ENCODE measurements at regions not wholly inside any gene's neighbourhood (a gene's known extent, or its start where the extent isn't known, plus 50 kb on each side); places are given as distances from the start of the nearest gene placed in this dataset.

DNA sequence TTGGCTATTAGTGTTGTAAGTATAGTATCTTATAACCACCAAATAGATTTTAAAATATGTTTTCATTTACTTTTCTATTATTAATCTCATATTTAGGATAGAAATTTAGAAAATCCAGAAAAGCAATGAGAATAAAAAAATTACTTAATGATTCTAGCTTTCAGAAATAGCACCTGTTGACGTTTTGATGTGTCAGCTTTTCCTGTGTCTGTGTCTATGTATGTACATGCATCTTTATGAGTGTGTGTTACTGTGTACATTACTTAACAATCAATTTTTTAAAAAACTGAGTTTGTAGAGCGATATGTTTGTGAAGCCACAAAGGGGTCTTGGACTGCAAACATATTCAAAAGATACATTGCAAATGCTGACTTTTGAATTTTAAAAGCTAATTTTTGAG lies 526.9 kb downstream of the BCKDHB start:
- BruUV-seq (replicated peaks): no TSS peak
- H3K79me2 ChIP-seq (ENCODE audit: insufficient read depth, low read length): no peaks in the 10 kb centered on the region
- no peaks in the 10 kb centered on the region for H4K20me1 ChIP-seq (ENCODE audit: insufficient read depth)
- POLR2A ChIA-PET: no interaction called here
- DNase-seq (ENCODE audit: low read depth, low spot score) (no peak), ATAC-seq (no peak)
- H2AFZ ChIP-seq (ENCODE audit: low read depth, low read length, poor library complexity, severe bottlenecking): no peak overlapping the region
- CTCF ChIA-PET: interaction anchor here (1.2 kb wide), 1 partner anchor 419 kb away, joined by 4 read pairs; no protein-coding TSS in a partner anchor
- no peaks in the 10 kb centered on the region for H3K9me3 ChIP-seq (ENCODE audit: control insufficient read depth in 1 of 2, insufficient read depth in 1 of 2, low read depth in 1 of 2, low read length in 2 of 2)
- H3K4me2 ChIP-seq (ENCODE audit: low read length): no peak overlapping the region
- intact Hi-C loops (cut with micrococcal nuclease): no loop called here
- RAD21 ChIA-PET (ENCODE audit: low non-redundant PET in 1 of 2, low total read pairs in 2 of 2, uncharacterized antibody in 2 of 2, unreplicated experiment in 2 of 2): no interaction called here
- peaks cover 3 to 6% of the 10 kb centered on the region in 2 experiments; a peak in 3 of 4 replicates for H3K4me1 ChIP-seq (ENCODE audit: control insufficient read depth in 1 of 2, insufficient read depth in 2 of 2, low read length in 2 of 2)
- no peak overlapping the region for H3K27ac ChIP-seq (ENCODE audit: low read depth, low read length)
- no peak overlapping the region for H3K4me3 ChIP-seq (replicated peaks in 1 of 2; ENCODE audit: low read depth in 1 of 2, low read length in 2 of 2)
- no peaks in the 10 kb centered on the region for H3K9me2 ChIP-seq (ENCODE audit: insufficient read depth)
- no peaks in the 10 kb centered on the region for H3K36me3 ChIP-seq (ENCODE audit: control insufficient read depth in 1 of 2, insufficient read depth in 2 of 2, low read length in 2 of 2)
- no peak for TF ChIP-seq ATF3 (IDR thresholded peaks at IDR 0.05)
- TF ChIP-seq POLR2A (IDR thresholded peaks at IDR 0.05; ENCODE audit: borderline replicate concordance, extremely low read depth, insufficient read depth, insufficient read length): no peak
- TF ChIP-seq REST (IDR thresholded peaks at IDR 0.05; ENCODE audit: low read depth): no peak
- TF ChIP-seq MAX (IDR thresholded peaks at IDR 0.05): no peak
- TF ChIP-seq SRF (IDR thresholded peaks at IDR 0.05; ENCODE audit: low read depth): no peak
- TF ChIP-seq SP1 (IDR thresholded peaks at IDR 0.05; ENCODE audit: low read depth): no peak
- TF ChIP-seq EGR1 (IDR thresholded peaks at IDR 0.05; ENCODE audit: low read depth): no peak
- no peak for TF ChIP-seq POLR2AphosphoS5 (IDR thresholded peaks at IDR 0.05; ENCODE audit: low read depth, low read length)
- TF ChIP-seq ZFX (IDR thresholded peaks at IDR 0.05): no peak
- TF ChIP-seq FOSL1 (IDR thresholded peaks at IDR 0.05; ENCODE audit: low read depth): no peak
- TF ChIP-seq CBX3 (IDR thresholded peaks at IDR 0.05; ENCODE audit: low read depth): no peak
- no peak overlapping the region for H3K9ac ChIP-seq (ENCODE audit: low read length)
- no peaks in the 10 kb centered on the region for H3K27me3 ChIP-seq (ENCODE audit: insufficient read depth, low read length)
